ENCODE measurements at regions not wholly inside any gene's neighbourhood (a gene's known extent, or its start where the extent isn't known, plus 50 kb on each side); places are given as distances from the start of the nearest gene placed in this dataset.

DNA sequence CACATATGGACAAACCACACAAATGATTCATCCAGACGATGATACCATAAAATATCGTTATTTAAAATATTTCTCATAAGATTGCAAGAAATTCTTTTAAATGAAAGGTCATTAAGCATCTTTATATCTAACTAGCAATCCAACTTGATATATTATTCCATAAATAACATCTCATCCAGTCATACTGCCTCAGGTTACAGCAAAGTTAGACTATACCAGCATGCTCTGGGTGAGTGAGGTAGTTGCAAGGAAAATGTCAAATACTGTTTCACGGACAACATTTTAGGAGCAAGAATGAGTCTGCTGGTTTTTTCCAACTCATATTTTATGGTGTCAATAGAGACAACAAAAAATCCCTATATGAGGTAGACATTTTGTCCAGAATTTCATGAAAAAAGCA lies 200.9 kb upstream of the TRPM3 start:
- Mint-ChIP-seq H3K27ac (no peak overlapping the region), H3K9me3 (no peaks in the 10 kb centered on the region), H3K4me3 (no peak overlapping the region), H3K4me1 (no peaks in the 10 kb centered on the region), H3K27me3 (ENCODE audit: low read depth, poor library complexity) (no peaks in the 10 kb centered on the region), H3K36me3 (ENCODE audit: low read depth) (no peaks in the 10 kb centered on the region)
- TF ChIP-seq, protein P1, sequence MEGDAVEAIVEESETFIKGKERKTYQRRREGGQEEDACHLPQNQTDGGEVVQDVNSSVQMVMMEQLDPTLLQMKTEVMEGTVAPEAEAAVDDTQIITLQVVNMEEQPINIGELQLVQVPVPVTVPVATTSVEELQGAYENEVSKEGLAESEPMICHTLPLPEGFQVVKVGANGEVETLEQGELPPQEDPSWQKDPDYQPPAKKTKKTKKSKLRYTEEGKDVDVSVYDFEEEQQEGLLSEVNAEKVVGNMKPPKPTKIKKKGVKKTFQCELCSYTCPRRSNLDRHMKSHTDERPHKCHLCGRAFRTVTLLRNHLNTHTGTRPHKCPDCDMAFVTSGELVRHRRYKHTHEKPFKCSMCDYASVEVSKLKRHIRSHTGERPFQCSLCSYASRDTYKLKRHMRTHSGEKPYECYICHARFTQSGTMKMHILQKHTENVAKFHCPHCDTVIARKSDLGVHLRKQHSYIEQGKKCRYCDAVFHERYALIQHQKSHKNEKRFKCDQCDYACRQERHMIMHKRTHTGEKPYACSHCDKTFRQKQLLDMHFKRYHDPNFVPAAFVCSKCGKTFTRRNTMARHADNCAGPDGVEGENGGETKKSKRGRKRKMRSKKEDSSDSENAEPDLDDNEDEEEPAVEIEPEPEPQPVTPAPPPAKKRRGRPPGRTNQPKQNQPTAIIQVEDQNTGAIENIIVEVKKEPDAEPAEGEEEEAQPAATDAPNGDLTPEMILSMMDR (IDR thresholded peaks at IDR 0.05): no peak
- no peak for DNase-seq

GRCh38 chr9:71308454-71308853 lies 187.0 kb upstream of the TRPM3 start:
- Mint-ChIP-seq H3K4me1 (no peaks in the 10 kb centered on the region), H3K36me3 (ENCODE audit: low read depth) (no peaks in the 10 kb centered on the region), H3K27ac (no peak overlapping the region), H3K4me3 (no peak overlapping the region), H3K27me3 (ENCODE audit: low read depth, poor library complexity) (no peaks in the 10 kb centered on the region), H3K9me3 (no peaks in the 10 kb centered on the region)
- no peak for DNase-seq
- TF ChIP-seq, protein P1 (IDR thresholded peaks at IDR 0.05): no peak

DNA sequence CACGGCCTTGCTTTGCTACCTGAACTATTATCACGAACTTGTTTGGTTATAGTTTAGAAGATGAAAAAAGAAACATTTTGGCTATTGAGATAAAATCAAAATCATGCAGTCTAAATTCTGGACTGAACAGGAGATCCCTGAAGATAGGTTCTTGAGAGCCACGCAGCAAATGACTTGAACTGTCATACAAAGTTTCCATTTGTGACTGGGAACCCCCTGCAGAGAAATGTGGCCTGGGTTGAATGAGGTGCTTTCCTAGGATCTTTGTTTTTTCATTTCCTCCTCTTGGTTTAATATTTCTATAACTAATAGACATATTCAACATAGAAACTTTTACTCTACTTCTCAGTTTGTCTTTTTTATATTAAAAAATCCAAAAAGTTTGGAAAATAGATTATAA lies 184.7 kb upstream of the TRPM3 start:
- Mint-ChIP-seq H3K27ac (no peak overlapping the region), H3K4me3 (no peak overlapping the region), H3K4me1 (no peaks in the 10 kb centered on the region), H3K9me3 (no peaks in the 10 kb centered on the region), H3K27me3 (ENCODE audit: low read depth, poor library complexity) (no peaks in the 10 kb centered on the region), H3K36me3 (ENCODE audit: low read depth) (no peaks in the 10 kb centered on the region)
- TF ChIP-seq, protein P1 (IDR thresholded peaks at IDR 0.05): no peak
- no peak for DNase-seq

GRCh38 chr9:71303351-71303750 lies 181.9 kb upstream of the TRPM3 start:
- H3K36me3 Mint-ChIP-seq (ENCODE audit: low read depth): no peaks in the 10 kb centered on the region
- H3K27me3 Mint-ChIP-seq (ENCODE audit: low read depth, poor library complexity): no peaks in the 10 kb centered on the region
- no peaks in the 10 kb centered on the region for H3K4me1 Mint-ChIP-seq
- TF ChIP-seq, protein P1 (IDR thresholded peaks at IDR 0.05): no peak
- H3K9me3 Mint-ChIP-seq: no peaks in the 10 kb centered on the region
- no peak for DNase-seq
- no peak overlapping the region for H3K4me3 Mint-ChIP-seq
- no peak overlapping the region for H3K27ac Mint-ChIP-seq

DNA sequence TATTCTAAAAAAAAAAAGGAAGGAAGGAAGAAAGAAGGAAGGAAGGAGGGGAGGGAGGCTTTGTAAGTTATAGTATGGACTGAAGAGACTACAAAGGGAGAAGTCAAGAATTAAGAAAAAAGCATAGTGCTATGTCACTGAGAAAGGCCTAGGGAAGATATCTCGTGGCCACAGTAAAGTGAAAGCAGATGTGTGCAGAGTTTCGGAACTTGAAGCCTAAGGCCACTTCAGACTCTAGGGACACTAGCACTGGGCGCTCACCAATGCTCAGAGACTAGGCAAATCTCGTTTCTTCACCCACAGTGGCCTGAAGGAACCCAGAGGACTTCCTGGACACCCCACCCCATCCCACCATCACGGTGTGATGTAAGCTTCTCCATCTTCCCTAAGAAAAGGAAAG lies 181.4 kb upstream of the TRPM3 start:
- TF ChIP-seq, protein P1 (IDR thresholded peaks at IDR 0.05): no peak
- no peak overlapping the region for H3K27ac Mint-ChIP-seq
- H3K27me3 Mint-ChIP-seq (ENCODE audit: low read depth, poor library complexity): no peaks in the 10 kb centered on the region

GRCh38 chr9:71295928-71296327 lies 174.5 kb upstream of the TRPM3 start:
- TF ChIP-seq, protein P1 (IDR thresholded peaks at IDR 0.05): no peak
- no peaks in the 10 kb centered on the region for H3K36me3 Mint-ChIP-seq (ENCODE audit: low read depth)
- H3K9me3 Mint-ChIP-seq: no peaks in the 10 kb centered on the region
- no peak overlapping the region for H3K27ac Mint-ChIP-seq
- H3K4me1 Mint-ChIP-seq: no peaks in the 10 kb centered on the region
- H3K4me3 Mint-ChIP-seq: no peak overlapping the region
- DNase-seq: no peak
- H3K27me3 Mint-ChIP-seq (ENCODE audit: low read depth, poor library complexity): no peaks in the 10 kb centered on the region

More for the DNA sequence above, 181.4 kb upstream of the TRPM3 start:
- no peaks in the 10 kb centered on the region for H3K4me1 Mint-ChIP-seq
- H3K36me3 Mint-ChIP-seq (ENCODE audit: low read depth): no peaks in the 10 kb centered on the region
- H3K4me3 Mint-ChIP-seq: no peak overlapping the region
- no peaks in the 10 kb centered on the region for H3K9me3 Mint-ChIP-seq
- DNase-seq: no peak
